Mucosa of rectum (tissue), 2 donors: ENCODE measurements at regions not wholly inside any gene's neighbourhood (a gene's known extent, or its start where the extent isn't known, plus 50 kb on each side); places are given as distances from the start of the nearest gene placed in this dataset.
"Not testable (repeated sequence)": the region's sequence is repeated elsewhere in the genome, so short reads cannot be mapped to it uniquely, and the experiment has no call there.

Experiments used
- H3K27ac ChIP-seq, 2 donors: one replicate each; pipeline ENCODE4 v1.7.0; 2013; ENCODE audit warnings: inconsistent platforms in 2 of 2, low read depth in 2 of 2, low read length in 2 of 2
- H3K27me3 ChIP-seq, 2 donors: one replicate each; pipeline ENCODE4 v1.7.0; 2013; ENCODE audit warnings: low read length in 2 of 2; ENCODE audit not compliant: control insufficient read depth in 2 of 2, insufficient read depth in 2 of 2
- H3K36me3 ChIP-seq, 2 donors: one replicate each; pipeline ENCODE4 v1.7.0; 2013; ENCODE audit warnings: low read length in 2 of 2; ENCODE audit not compliant: control insufficient read depth in 2 of 2, insufficient read depth in 2 of 2
- H3K4me1 ChIP-seq, 2 donors: one replicate each; pipeline ENCODE4 v1.7.0; 2013; ENCODE audit warnings: low read length in 2 of 2, mild to moderate bottlenecking in 1 of 2; ENCODE audit not compliant: control insufficient read depth in 2 of 2, insufficient read depth in 2 of 2
- H3K4me3 ChIP-seq, 2 donors: one replicate each; pipeline ENCODE4 v1.7.0; 2013; ENCODE audit warnings: low read length in 2 of 2
- H3K9ac ChIP-seq, 2 donors: one replicate each; pipeline ENCODE4 v1.7.0; 2013; ENCODE audit warnings: low read length in 2 of 2, low read depth in 1 of 2, mild to moderate bottlenecking in 1 of 2
- H3K9me3 ChIP-seq, 2 donors: one replicate each; pipeline ENCODE4 v1.7.0; 2013; ENCODE audit warnings: low read length in 2 of 2; ENCODE audit not compliant: control insufficient read depth in 2 of 2
- donor health status: healthy.
- donor health status: Normal muscosa, but diverticular disease.

DNA sequence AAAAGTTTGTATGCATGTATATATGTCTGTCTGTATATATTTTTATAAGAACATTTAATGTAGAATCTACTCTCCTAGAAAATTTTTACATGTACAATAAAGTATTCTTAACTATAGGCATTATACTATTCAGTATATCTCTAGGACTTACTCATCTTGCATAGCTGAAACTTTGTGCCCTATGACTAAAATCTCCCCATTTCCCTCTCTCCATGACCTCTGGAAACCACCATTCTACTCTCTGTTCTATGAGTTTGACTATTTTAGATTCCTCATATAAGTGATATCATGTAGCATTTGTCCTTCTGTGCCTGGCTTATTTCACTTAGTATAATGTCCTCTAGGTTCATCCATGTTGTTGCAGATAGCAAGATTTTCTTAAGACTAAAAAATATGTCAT, 205.1 kb upstream of the SMLR1 start:
- H3K27me3 ChIP-seq = no peaks in the 10 kb centered on the region
- no peaks in the 10 kb centered on the region for H3K9me3 ChIP-seq

DNA sequence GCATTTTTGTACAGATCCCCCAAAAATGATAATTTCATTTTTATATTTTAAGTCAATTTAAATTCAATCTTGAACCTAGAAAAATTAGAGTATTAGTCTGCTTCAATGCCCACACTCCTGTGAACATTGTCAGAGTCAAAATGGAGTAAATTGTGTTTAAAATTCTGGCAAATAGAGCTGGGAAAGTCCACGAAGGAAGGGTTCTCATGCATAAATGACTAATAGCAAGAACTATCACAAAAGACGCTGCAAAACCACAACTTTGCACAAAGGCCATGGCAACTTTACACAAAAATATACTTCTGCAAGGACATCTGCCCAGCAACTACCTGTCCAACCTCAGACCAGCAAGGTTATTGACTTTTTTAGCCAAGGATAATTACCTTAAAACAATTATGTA, 203.2 kb upstream of the SMLR1 start:
- no peak overlapping the region for H3K9ac ChIP-seq
- H3K27ac ChIP-seq = no peak overlapping the region

More for the DNA sequence above, 205.1 kb upstream of the SMLR1 start:
- Histone ChIP-seq H3K9ac (no peak overlapping the region), H3K4me3 (no peak overlapping the region), H3K36me3 (no peaks in the 10 kb centered on the region), H3K27ac (no peak overlapping the region), H3K4me1 (no peaks in the 10 kb centered on the region)

DNA sequence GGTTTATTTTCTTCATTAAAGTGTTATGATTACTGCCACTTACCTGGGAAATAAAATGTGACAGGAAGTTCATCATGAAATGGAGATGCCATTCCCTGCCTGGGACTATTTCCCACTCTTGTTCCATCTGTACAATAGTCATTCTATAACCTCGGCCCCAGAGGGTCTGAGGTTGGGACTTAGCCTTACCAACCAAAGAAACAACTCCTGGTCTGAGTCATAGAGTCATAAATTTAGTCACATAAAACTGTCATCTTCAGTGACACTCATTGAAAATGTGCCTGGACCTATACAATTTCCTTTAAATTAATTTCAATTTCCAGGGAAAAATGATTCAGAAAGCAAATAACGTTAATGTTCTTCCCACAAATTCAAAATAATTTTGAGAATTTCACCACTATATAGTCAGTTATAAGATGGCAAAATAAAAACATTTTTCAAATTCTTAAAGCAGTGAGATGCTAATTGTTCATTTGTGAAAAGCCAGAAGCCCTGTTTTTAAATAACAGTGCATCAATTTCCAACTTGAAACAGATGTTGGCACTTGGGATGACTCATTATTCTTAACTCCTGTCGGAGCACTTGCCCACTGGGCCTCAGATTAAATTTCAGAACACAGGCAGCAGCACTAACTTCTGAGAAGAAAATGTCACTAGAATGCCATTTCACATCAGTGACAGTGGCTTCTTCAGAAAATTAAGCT, 201.2 kb upstream of the SMLR1 start:
- no peaks in the 10 kb centered on the region for H3K4me1 ChIP-seq
- no peaks in the 10 kb centered on the region for H3K9me3 ChIP-seq
- H3K4me3 ChIP-seq = no peak overlapping the region
- H3K27ac ChIP-seq = no peak overlapping the region
- H3K36me3 ChIP-seq = no peaks in the 10 kb centered on the region
- H3K9ac ChIP-seq = no peak overlapping the region
- H3K27me3 ChIP-seq = no peaks in the 10 kb centered on the region

More for the DNA sequence above, 203.2 kb upstream of the SMLR1 start:
- H3K9me3 ChIP-seq = no peaks in the 10 kb centered on the region
- H3K27me3 ChIP-seq = no peaks in the 10 kb centered on the region
- no peaks in the 10 kb centered on the region for H3K36me3 ChIP-seq
- no peaks in the 10 kb centered on the region for H3K4me1 ChIP-seq
- no peak overlapping the region for H3K4me3 ChIP-seq

DNA sequence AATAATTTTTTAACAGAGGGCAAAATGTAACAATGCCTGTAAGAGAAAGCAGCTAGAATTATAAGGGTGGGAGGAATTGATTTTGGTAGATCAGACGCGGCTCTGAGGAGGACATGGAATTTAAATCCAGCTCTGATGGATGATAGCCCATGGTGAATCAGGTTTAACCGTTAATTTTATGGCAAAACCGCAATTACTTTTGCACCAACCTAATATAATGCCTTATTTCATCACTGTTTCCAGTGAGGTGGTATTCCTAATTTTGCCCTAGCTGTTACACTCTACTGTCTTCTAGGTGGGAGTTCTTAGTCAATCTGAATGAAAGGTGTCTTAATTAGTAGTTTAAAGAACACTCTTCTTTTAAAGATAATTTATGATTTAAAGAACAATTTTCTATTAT, 198.3 kb upstream of the SMLR1 start:
- H3K36me3 ChIP-seq = no peaks in the 10 kb centered on the region
- H3K4me1 ChIP-seq = no peaks in the 10 kb centered on the region
- H3K4me3 ChIP-seq = no peak overlapping the region
- no peaks in the 10 kb centered on the region for H3K9me3 ChIP-seq
- H3K27ac ChIP-seq = no peak overlapping the region
- H3K27me3 ChIP-seq = no peaks in the 10 kb centered on the region
- no peak overlapping the region for H3K9ac ChIP-seq

DNA sequence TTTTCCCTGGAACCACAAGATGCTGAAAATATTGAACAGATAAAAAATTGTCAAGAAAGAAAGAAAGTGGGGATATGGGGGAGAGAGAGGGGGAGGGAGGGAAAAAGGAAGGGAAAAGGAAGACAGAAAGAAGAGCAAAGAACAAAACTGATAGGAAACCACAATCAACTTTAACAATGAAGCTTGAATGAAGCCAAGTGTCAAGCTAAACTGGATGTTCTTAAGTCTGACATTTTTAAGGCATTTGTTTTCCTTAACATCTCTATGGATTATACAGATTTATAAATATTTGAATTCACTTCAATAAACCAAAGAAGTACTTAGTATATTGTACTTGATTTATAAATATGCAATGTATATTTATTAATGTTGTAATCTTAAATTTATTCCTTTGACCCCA, 197.6 kb upstream of the SMLR1 start:
- Histone ChIP-seq H3K27me3 (no peaks in the 10 kb centered on the region), H3K9ac (no peak overlapping the region), H3K27ac (no peak overlapping the region), H3K9me3 (no peaks in the 10 kb centered on the region), H3K4me3 (no peak overlapping the region), H3K36me3 (no peaks in the 10 kb centered on the region), H3K4me1 (no peaks in the 10 kb centered on the region)

DNA sequence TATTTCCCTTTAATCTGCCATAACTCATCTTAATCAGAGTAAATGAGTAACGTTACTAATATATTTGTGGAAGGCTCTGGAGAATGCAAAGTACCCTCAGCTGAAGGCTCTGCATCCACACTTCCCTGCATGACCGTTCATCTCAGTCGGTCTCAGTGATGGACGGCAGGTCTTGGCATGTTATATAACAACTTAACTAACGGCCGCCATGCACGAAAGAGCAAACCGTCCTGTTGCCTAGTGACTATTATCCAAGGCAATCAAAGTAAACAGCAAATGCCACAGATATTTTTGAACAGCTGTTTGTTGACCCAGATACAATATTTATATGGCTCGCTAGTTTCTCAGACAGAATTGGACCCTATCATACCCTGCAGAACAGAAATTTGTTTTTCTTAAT, 194.9 kb upstream of the SMLR1 start:
- Histone ChIP-seq H3K27ac (no peak overlapping the region), H3K27me3 (no peaks in the 10 kb centered on the region), H3K4me1 (no peaks in the 10 kb centered on the region), H3K4me3 (no peak overlapping the region), H3K36me3 (no peaks in the 10 kb centered on the region), H3K9me3 (no peaks in the 10 kb centered on the region), H3K9ac (no peak overlapping the region)

DNA sequence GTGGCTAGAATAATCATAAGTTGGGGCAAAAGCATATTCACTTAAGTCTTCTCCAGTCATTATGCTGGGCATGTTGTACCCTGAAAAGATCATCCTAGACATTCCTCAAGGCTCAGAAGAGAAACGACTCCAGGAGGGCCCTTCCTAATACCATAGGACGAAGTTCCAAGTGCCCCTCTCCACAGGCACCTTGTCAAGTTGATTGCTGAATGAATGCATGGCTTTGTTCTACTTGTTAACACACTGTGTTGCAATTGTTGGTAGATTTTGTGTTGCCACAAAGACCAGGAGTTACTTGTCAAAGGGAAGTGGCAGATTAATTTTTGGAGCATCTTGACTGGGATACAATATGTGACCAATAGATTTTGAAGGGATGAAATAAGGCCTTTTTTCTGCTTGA, 194.3 kb upstream of the SMLR1 start:
- Histone ChIP-seq H3K36me3 (no peaks in the 10 kb centered on the region), H3K9ac (no peak overlapping the region), H3K4me1 (no peaks in the 10 kb centered on the region), H3K4me3 (no peak overlapping the region), H3K27ac (no peak overlapping the region), H3K9me3 (no peaks in the 10 kb centered on the region), H3K27me3 (no peaks in the 10 kb centered on the region)

DNA sequence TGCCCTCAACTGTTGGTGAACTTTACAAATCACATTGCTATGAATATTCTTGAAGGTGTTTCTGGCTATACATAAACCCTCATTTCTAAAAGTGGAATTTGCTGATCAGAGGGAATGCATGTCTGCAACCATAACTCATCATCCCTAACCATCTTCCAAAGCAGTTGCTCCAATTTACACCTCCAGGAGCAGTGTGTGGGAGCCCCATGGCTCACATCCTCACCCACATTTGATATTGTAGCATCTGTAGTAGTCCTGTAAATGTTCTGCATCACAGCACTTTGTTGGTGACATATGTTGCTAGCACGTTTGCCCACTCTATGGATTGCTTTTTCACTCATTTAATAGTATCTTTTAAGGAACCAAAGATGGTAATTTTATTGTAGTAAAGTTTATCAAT, 183.8 kb upstream of the SMLR1 start:
- Histone ChIP-seq H3K27me3 (no peaks in the 10 kb centered on the region), H3K27ac (no peak overlapping the region), H3K4me3 (no peak overlapping the region), H3K9me3 (peaks cover 3 to 4% of the 10 kb centered on the region in 2 donors), H3K4me1 (no peaks in the 10 kb centered on the region), H3K9ac (no peak overlapping the region), H3K36me3 (no peaks in the 10 kb centered on the region)

DNA sequence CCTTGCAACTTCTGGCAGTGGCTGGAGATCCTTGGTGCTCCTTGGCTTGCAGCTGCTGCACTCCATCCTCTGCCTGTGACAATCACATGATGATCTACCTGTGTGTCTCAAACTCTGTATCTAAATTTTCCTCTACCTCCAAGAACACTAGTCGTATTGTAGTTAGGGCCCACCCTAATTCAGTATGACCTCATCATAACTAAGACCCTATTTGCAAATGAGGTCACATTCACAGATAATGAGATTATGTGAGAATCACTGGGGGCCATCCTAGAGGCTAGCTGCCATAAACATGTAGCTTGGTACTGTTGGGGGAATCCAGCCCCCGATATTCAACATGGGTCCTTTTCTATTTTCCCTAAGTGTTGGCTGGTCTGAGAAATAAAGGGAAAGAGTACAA, 183.0 kb upstream of the SMLR1 start:
- Histone ChIP-seq H3K9me3 (peaks cover 3 to 4% of the 10 kb centered on the region in 2 donors), H3K27ac (no peak overlapping the region), H3K4me3 (no peak overlapping the region), H3K36me3 (no peaks in the 10 kb centered on the region), H3K9ac (no peak overlapping the region), H3K4me1 (no peaks in the 10 kb centered on the region), H3K27me3 (no peaks in the 10 kb centered on the region)

DNA sequence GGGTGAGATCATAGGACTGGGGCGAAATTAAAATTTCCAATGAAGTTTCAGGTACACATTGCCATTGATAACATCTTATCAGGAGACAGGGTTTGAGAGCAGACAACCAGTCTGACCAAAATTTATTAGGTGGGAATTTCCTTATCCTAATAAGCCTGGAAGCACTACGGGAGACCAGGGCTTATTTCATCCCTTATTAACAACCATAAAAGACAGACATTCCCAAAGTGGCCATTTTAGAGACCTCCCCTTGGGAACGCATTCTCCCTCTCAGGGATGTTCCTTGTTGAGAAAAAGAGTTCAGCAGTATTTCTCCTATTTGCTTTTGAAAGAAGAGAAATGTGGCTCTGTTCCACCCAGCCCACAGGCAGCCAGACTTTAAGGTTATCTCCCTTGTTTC, 182.4 kb upstream of the SMLR1 start:
- H3K27me3 ChIP-seq, H3K4me1 ChIP-seq, H3K9ac ChIP-seq, H3K27ac ChIP-seq, H3K9me3 ChIP-seq, H3K4me3 ChIP-seq, H3K36me3 ChIP-seq: not testable (repeated sequence)

DNA sequence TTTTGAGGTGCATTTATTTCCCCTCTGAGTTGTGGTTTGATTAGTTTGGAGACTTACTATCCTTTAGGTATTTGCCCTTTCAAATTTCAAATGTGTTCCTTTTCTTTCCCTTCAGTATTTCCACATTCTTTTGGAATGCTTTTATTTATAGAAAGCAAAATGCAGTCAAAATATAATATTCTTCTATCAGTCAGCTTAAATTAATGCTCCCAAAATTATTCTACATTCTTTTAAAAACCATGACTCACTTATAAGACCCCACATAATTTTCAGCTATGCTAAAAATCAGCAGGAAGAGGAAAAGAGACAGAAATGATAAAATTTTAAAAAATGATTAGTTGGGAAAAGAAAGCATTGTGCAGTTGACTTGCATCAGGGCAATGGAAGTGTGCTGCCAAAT, 180.0 kb upstream of the SMLR1 start:
- no peaks in the 10 kb centered on the region for H3K36me3 ChIP-seq
- no peak overlapping the region for H3K4me3 ChIP-seq
- H3K27ac ChIP-seq = no peak overlapping the region
- peaks cover 3 to 4% of the 10 kb centered on the region in 2 donors for H3K9me3 ChIP-seq
- no peaks in the 10 kb centered on the region for H3K4me1 ChIP-seq
- H3K9ac ChIP-seq = no peak overlapping the region
- H3K27me3 ChIP-seq = no peaks in the 10 kb centered on the region
